ENCODE measurements at regions not wholly inside any gene's neighbourhood (a gene's known extent, or its start where the extent isn't known, plus 50 kb on each side); places are given as distances from the start of the nearest gene placed in this dataset.

- TF ChIP-seq CTCF (IDR thresholded peaks at IDR 0.05) (no peak), POLR2A (IDR thresholded peaks at IDR 0.05) (no peak)
Observed at GRCh38 chr6:67501755-67502154, 1133.3 kb upstream of the ADGRB3 start.
